ENCODE measurements at regions not wholly inside any gene's neighbourhood (a gene's known extent, or its start where the extent isn't known, plus 50 kb on each side); places are given as distances from the start of the nearest gene placed in this dataset.

- TF ChIP-seq CTCF (IDR thresholded peaks at IDR 0.05) (no peak), POLR2A (IDR thresholded peaks at IDR 0.05) (no peak), POLR2AphosphoS5 (IDR thresholded peaks at IDR 0.05) (no peak)
These were observed 328.2 kb downstream of the SH3GL2 start for GRCh38 chr9:17906841-17907778.

All from prostate gland (tissue), 2 donors.